Endodermal cell (in vitro differentiated cells): ENCODE measurements at regions not wholly inside any gene's neighbourhood (a gene's known extent, or its start where the extent isn't known, plus 50 kb on each side); places are given as distances from the start of the nearest gene placed in this dataset.
"Not testable (repeated sequence)": the region's sequence is repeated elsewhere in the genome, so short reads cannot be mapped to it uniquely, and the experiment has no call there.

Experiments used
- DNase-seq: peaks from one replicate; pipeline ENCODE4 v3.0.0-alpha.2; 2017
- H3K27ac ChIP-seq: 2 replicates; pipeline ENCODE4 v1.5.1; 2013; ENCODE audit warnings: mild to moderate bottlenecking, low read depth, low read length, moderate library complexity
- H3K27me3 ChIP-seq: 2 replicates; pipeline ENCODE4 v1.6.1; 2013; ENCODE audit warnings: mild to moderate bottlenecking, low read length, moderate library complexity; ENCODE audit not compliant: insufficient read depth, control insufficient read depth, poor library complexity, severe bottlenecking
- H3K36me3 ChIP-seq: 2 replicates; pipeline ENCODE4 v1.7.0; 2013; ENCODE audit warnings: mild to moderate bottlenecking, low read length, moderate library complexity; ENCODE audit not compliant: control insufficient read depth, insufficient read depth
- H3K4me1 ChIP-seq: one replicate; pipeline ENCODE4 v1.7.0; 2013; ENCODE audit warnings: low read length; ENCODE audit not compliant: control insufficient read depth, insufficient read depth
- H3K4me3 ChIP-seq: 2 replicates; pipeline ENCODE4 v1.5.1; 2013; ENCODE audit warnings: mild to moderate bottlenecking, low read length, moderate library complexity
- H3K9ac ChIP-seq: 2 replicates; pipeline ENCODE4 v1.6.1; 2013; ENCODE audit warnings: mild to moderate bottlenecking, low read length, moderate library complexity; ENCODE audit not compliant: poor library complexity, severe bottlenecking; ENCODE audit errors: extremely low read depth
- H3K9me3 ChIP-seq: 2 replicates; pipeline ENCODE4 v1.6.1; 2013; ENCODE audit warnings: mild to moderate bottlenecking, low read length, moderate library complexity; ENCODE audit not compliant: control insufficient read depth
- H3K27ac Mint-ChIP-seq: 2 replicates; pipeline ENCODE4 v1.8.0; 2020; ENCODE audit warnings: mixed read lengths
- H3K27me3 Mint-ChIP-seq: 2 replicates; pipeline ENCODE4 v1.8.0; 2021; ENCODE audit warnings: mild to moderate bottlenecking, mixed read lengths; ENCODE audit not compliant: insufficient read depth
- H3K36me3 Mint-ChIP-seq: 2 replicates; pipeline ENCODE4 v1.8.0; 2020; ENCODE audit warnings: low read depth, mixed read lengths
- H3K4me1 Mint-ChIP-seq: 2 replicates; pipeline ENCODE4 v1.8.0; 2020; ENCODE audit warnings: mixed read lengths
- H3K4me3 Mint-ChIP-seq: 2 replicates; pipeline ENCODE4 v1.8.0; 2020; ENCODE audit warnings: mild to moderate bottlenecking, moderate library complexity, mixed read lengths
- H3K9me3 Mint-ChIP-seq: 2 replicates; pipeline ENCODE4 v1.8.0; 2020; ENCODE audit warnings: mild to moderate bottlenecking, mixed read lengths
- WGBS, 2 experiments: methylation state at CpG; one replicate each; pipeline versions ENCODE4 v1.1.5 to v1.1.7; 2013; ENCODE audit warnings: missing lambda C conversion rate in 2 of 2, mixed read lengths in 1 of 2; ENCODE audit not compliant: insufficient coverage in 1 of 2, insufficient read length in 1 of 2; 5-methylcytosine and 5-hydroxymethylcytosine counted together

DNA sequence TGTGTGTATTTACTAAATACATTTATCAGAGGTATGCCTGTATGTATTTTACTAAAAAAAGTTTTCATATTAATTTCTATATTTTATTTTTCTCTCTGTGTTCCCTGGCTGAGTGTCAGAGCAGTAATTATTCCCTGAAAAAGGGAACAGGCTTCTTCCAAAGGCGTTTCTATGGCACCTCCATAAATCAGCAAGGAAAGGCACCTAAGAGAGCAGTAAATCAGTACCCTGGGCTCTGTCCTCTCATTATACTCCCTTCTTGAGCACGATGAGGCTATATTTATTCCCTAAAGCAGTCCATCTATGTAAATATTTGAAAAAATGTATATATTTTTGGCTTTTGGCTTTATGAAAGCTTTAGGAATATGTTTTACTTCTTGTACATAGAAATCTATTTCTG is 806.3 kb downstream of the PRIM2 start:
- 41% methylated on average over 1 of the region's 2 CpGs; no CpG with 5 or more reads in 1 of the 2 experiments for WGBS, 2 experiments
- peaks cover 69% of the 10 kb centered on the region for H3K9me3 Mint-ChIP-seq

DNA sequence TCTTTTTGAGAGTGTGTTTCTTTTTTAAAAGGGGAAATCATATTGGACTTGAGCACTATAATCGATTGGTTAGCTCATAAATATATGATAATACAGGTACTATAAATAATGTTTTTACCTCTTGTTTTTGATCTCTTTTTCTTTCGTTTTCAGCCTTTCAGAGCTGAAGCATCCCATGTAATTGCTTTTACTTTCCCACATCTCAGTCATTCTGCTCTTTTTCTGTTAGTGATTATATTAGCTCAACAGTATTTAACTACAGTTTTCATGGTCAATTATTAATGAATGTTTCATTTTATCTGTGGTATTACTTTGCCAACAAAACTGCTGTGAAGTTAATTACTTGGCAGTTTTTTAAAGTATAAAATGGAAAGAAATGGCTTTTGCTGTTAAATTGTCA is 811.1 kb downstream of the PRIM2 start:
- H3K9ac ChIP-seq, H3K27ac Mint-ChIP-seq, H3K27me3 Mint-ChIP-seq, H3K4me3 Mint-ChIP-seq, H3K36me3 Mint-ChIP-seq, H3K4me1 Mint-ChIP-seq, DNase-seq, H3K27ac ChIP-seq, H3K4me1 ChIP-seq, H3K4me3 ChIP-seq, H3K27me3 ChIP-seq, H3K36me3 ChIP-seq: not testable (repeated sequence)
- WGBS, 2 experiments, result no CpG with 5 or more reads among the region's 2 CpGs
- H3K9me3 ChIP-seq, result peaks cover 12% of the 10 kb centered on the region
- peaks cover 68% of the 10 kb centered on the region for H3K9me3 Mint-ChIP-seq

More for the DNA sequence above, 806.3 kb downstream of the PRIM2 start:
- H3K27ac Mint-ChIP-seq, H3K9ac ChIP-seq, H3K36me3 Mint-ChIP-seq, H3K4me3 Mint-ChIP-seq, H3K4me1 ChIP-seq, H3K27me3 ChIP-seq, H3K4me1 Mint-ChIP-seq, H3K36me3 ChIP-seq, H3K27ac ChIP-seq, H3K27me3 Mint-ChIP-seq, H3K4me3 ChIP-seq, DNase-seq: not testable (repeated sequence)
- peaks cover 12% of the 10 kb centered on the region for H3K9me3 ChIP-seq

- 15% methylated on average over 1 of the region's 1 CpG; no CpG with 5 or more reads in 1 of the 2 experiments for WGBS, 2 experiments
- H3K4me3 Mint-ChIP-seq, H3K36me3 ChIP-seq, H3K27ac Mint-ChIP-seq, H3K27me3 Mint-ChIP-seq, H3K4me1 ChIP-seq, H3K27me3 ChIP-seq, DNase-seq, H3K27ac ChIP-seq, H3K4me3 ChIP-seq, H3K36me3 Mint-ChIP-seq, H3K4me1 Mint-ChIP-seq, H3K9ac ChIP-seq: not testable (repeated sequence)
- H3K9me3 Mint-ChIP-seq, result peaks cover 67% of the 10 kb centered on the region
- H3K9me3 ChIP-seq, result peaks cover 12% of the 10 kb centered on the region
Observed at GRCh38 chr6:58129098-58129497, 811.7 kb downstream of the PRIM2 start.

- H3K4me3 ChIP-seq, H3K9ac ChIP-seq, H3K4me1 Mint-ChIP-seq, H3K27me3 ChIP-seq, H3K4me1 ChIP-seq, H3K27ac Mint-ChIP-seq, H3K4me3 Mint-ChIP-seq, H3K9me3 ChIP-seq, H3K36me3 ChIP-seq, H3K27ac ChIP-seq, H3K36me3 Mint-ChIP-seq, H3K27me3 Mint-ChIP-seq, DNase-seq: not testable (repeated sequence)
- peaks cover 66% of the 10 kb centered on the region for H3K9me3 Mint-ChIP-seq
- WGBS, 2 experiments, result 67% methylated on average over 2 of the region's 2 CpGs; no CpG with 5 or more reads in 1 of the 2 experiments
Observed at GRCh38 chr6:58139746-58140145, 822.3 kb downstream of the PRIM2 start.

DNA sequence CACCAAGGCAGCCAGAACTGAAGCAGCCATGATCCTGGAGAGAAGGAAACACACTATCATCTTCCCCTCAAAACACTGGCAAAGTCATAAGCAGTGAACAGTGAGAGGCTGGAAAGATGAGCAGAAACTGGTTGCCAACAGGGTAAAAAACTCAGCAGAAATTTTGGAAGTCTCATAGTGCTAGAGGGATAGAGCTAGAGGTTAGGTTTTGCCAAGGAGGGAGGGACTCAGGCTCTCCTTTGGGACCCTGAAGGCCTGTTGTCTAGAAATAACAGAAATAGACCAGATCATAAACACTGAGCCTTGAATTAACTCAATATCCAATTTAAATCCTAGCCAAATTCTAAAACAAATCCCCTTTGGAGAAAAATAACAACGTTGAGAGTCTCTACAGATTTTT is 853.6 kb downstream of the PRIM2 start:
- not testable (repeated sequence) for H3K36me3 ChIP-seq, H3K4me1 Mint-ChIP-seq, H3K4me1 ChIP-seq, H3K9ac ChIP-seq, DNase-seq, H3K27ac ChIP-seq, H3K9me3 ChIP-seq, H3K27ac Mint-ChIP-seq, H3K27me3 Mint-ChIP-seq, H3K36me3 Mint-ChIP-seq, H3K27me3 ChIP-seq, H3K4me3 ChIP-seq, H3K4me3 Mint-ChIP-seq
- 29% methylated on average over 1 of the region's 1 CpG; no CpG with 5 or more reads in 1 of the 2 experiments for WGBS, 2 experiments
- H3K9me3 Mint-ChIP-seq, result peaks cover 64% of the 10 kb centered on the region

- H3K27ac Mint-ChIP-seq, H3K4me1 ChIP-seq, H3K27me3 ChIP-seq, H3K27me3 Mint-ChIP-seq, H3K4me3 Mint-ChIP-seq, H3K9ac ChIP-seq, H3K36me3 Mint-ChIP-seq, DNase-seq, H3K9me3 ChIP-seq, H3K4me1 Mint-ChIP-seq, H3K27ac ChIP-seq, H3K4me3 ChIP-seq, H3K36me3 ChIP-seq: not testable (repeated sequence)
- H3K9me3 Mint-ChIP-seq, result peaks cover 35% of the 10 kb centered on the region
- 50% methylated on average over 1 of the region's 2 CpGs; no CpG with 5 or more reads in 1 of the 2 experiments for WGBS, 2 experiments
Observed at GRCh38 chr6:58181557-58182065, 864.2 kb downstream of the PRIM2 start.

GRCh38 chr6:58185300-58185699 is 867.9 kb downstream of the PRIM2 start:
- not testable (repeated sequence) for H3K9me3 ChIP-seq, H3K4me1 Mint-ChIP-seq, H3K9ac ChIP-seq, H3K4me3 ChIP-seq, H3K36me3 ChIP-seq, DNase-seq, H3K4me1 ChIP-seq, H3K27me3 ChIP-seq, H3K4me3 Mint-ChIP-seq, H3K27me3 Mint-ChIP-seq, H3K36me3 Mint-ChIP-seq, H3K27ac Mint-ChIP-seq, H3K27ac ChIP-seq
- peaks cover 47% of the 10 kb centered on the region for H3K9me3 Mint-ChIP-seq
- 87 to 92% methylated on average over 3 of the region's 4 CpGs for WGBS, 2 experiments
